ENCODE measurements at regions not wholly inside any gene's neighbourhood (a gene's known extent, or its start where the extent isn't known, plus 50 kb on each side); places are given as distances from the start of the nearest gene placed in this dataset.

DNA sequence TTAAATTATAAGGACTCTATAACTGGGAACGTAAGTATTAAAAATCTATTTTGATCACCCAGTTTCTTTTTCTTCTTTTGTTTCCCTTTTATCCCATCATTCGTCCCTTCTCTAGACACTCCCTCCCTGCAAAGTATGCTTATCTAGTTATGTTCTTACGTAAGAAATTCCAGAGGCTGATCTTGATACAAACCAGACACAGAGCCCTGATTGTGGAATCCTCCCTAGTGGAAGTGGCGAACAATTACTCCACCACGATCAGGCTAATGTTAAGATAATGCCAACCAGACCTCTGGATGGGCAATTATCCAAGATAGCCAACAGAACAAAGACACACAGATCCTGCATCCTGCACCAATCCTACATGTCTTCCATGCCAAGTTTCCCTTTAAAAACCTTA lies 1557.4 kb downstream of the PLA2G4A start:
- Histone ChIP-seq H3K27me3 (no peaks in the 10 kb centered on the region), H3K36me3 (no peaks in the 10 kb centered on the region), H3K4me3 (no peak overlapping the region), H3K27ac (no peak overlapping the region), H3K9me3 (no peaks in the 10 kb centered on the region), H3K4me1 (no peaks in the 10 kb centered on the region)
- 56% methylated on average over 5 of the region's 5 CpGs for WGBS (ENCODE audit: insufficient coverage, low coverage, low lambda C conversion rate, missing lambda C conversion rate)
- intact Hi-C loops (cut with DNase I) = no loop called here
- no peak for DNase-seq
- TF ChIP-seq CTCF (IDR thresholded peaks at IDR 0.05) (no peak), POLR2A (IDR thresholded peaks at IDR 0.05) (no peak)
- no peak for ATAC-seq

GRCh38 chr1:188386666-188387065 lies 1557.9 kb downstream of the PLA2G4A start:
- no peaks in the 10 kb centered on the region for H3K4me1 ChIP-seq
- no peaks in the 10 kb centered on the region for H3K27me3 ChIP-seq
- TF ChIP-seq POLR2A (IDR thresholded peaks at IDR 0.05) (no peak), CTCF (IDR thresholded peaks at IDR 0.05) (no peak)
- H3K4me3 ChIP-seq = no peak overlapping the region
- DNase-seq (no peak), ATAC-seq (no peak)
- 16% methylated on average over 3 of the region's 3 CpGs for WGBS (ENCODE audit: insufficient coverage, low coverage, low lambda C conversion rate, missing lambda C conversion rate)
- no peaks in the 10 kb centered on the region for H3K9me3 ChIP-seq
- no peaks in the 10 kb centered on the region for H3K36me3 ChIP-seq
- no peak overlapping the region for H3K27ac ChIP-seq
- intact Hi-C loops (cut with DNase I) = no loop called here

DNA sequence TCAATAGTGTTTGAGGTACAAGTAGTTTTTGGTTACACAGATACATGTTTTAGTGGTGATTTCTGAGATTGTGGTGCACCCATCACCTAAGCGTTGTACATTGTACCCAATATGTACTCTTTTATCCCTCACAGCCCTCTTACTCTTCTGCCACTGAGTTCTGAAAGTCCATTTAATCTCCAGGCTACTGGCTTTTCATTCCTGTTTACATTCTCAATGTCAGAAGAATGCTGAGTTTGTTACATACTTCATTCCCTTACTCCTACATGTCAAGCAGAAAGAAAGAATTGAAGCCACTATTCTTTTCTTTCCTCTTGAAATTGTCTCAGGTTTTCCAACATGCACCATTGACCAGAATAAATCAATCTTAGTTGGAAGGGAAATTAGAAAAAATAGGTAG lies 1565.9 kb downstream of the PLA2G4A start:
- no peaks in the 10 kb centered on the region for H3K36me3 ChIP-seq
- no peak overlapping the region for H3K4me3 ChIP-seq
- no peaks in the 10 kb centered on the region for H3K4me1 ChIP-seq
- WGBS (ENCODE audit: insufficient coverage, low coverage, low lambda C conversion rate, missing lambda C conversion rate) = 67% methylated on average over 1 of the region's 1 CpG
- no peak for TF ChIP-seq POLR2A (IDR thresholded peaks at IDR 0.05)
- DNase-seq (no peak), ATAC-seq (no peak)
- intact Hi-C loops (cut with DNase I) = no loop called here
- H3K27me3 ChIP-seq = no peaks in the 10 kb centered on the region
- H3K9me3 ChIP-seq = no peaks in the 10 kb centered on the region
- no peak overlapping the region for H3K27ac ChIP-seq

- ATAC-seq = no peak
- 43% methylated on average over 2 of the region's 2 CpGs for WGBS (ENCODE audit: insufficient coverage, low coverage, low lambda C conversion rate, missing lambda C conversion rate)
- Histone ChIP-seq H3K9me3 (no peaks in the 10 kb centered on the region), H3K27me3 (no peaks in the 10 kb centered on the region), H3K4me1 (no peaks in the 10 kb centered on the region), H3K4me3 (no peak overlapping the region), H3K27ac (no peak overlapping the region), H3K36me3 (no peaks in the 10 kb centered on the region)
- intact Hi-C loops (cut with DNase I) = no loop called here
- DNase-seq = no peak
- TF ChIP-seq CTCF (IDR thresholded peaks at IDR 0.05) = no peak
- TF ChIP-seq POLR2A (IDR thresholded peaks at IDR 0.05) = no peak
Observed at GRCh38 chr1:188397521-188397920, 1568.8 kb downstream of the PLA2G4A start.

DNA sequence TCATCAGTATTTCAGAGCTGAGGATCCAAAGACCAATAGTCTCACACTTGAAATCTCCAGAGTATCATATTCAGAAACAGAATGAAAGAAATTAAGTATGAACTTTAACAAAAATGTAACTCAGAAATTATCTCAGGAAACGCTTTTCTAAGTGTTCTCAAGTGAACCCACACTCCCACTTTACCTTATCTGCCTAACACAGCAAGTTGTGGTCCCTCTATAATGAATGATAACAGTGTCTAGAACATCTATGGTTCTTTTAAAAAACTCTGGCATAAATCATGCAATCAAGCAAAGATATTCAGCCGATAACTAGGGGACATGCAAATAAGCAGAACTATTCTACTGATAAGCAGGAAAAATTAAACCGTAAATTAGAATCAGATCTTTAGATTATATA lies 1574.2 kb downstream of the PLA2G4A start:
- intact Hi-C loops (cut with DNase I) = no loop called here
- H3K4me3 ChIP-seq = no peak overlapping the region

More for the DNA sequence above, 1574.2 kb downstream of the PLA2G4A start:
- Histone ChIP-seq H3K9me3 (no peaks in the 10 kb centered on the region), H3K36me3 (no peaks in the 10 kb centered on the region), H3K4me1 (no peaks in the 10 kb centered on the region), H3K27ac (no peak overlapping the region), H3K27me3 (no peaks in the 10 kb centered on the region)
- DNase-seq (no peak), ATAC-seq (no peak)
- 45% methylated on average over 3 of the region's 3 CpGs for WGBS (ENCODE audit: insufficient coverage, low coverage, low lambda C conversion rate, missing lambda C conversion rate)
- no peak for TF ChIP-seq CTCF (IDR thresholded peaks at IDR 0.05)
- TF ChIP-seq POLR2A (IDR thresholded peaks at IDR 0.05) = no peak

Measured in right lobe of liver (tissue), 6 donors.